ENCODE measurements at regions not wholly inside any gene's neighbourhood (a gene's known extent, or its start where the extent isn't known, plus 50 kb on each side); places are given as distances from the start of the nearest gene placed in this dataset.

- TF ChIP-seq, protein P1, sequence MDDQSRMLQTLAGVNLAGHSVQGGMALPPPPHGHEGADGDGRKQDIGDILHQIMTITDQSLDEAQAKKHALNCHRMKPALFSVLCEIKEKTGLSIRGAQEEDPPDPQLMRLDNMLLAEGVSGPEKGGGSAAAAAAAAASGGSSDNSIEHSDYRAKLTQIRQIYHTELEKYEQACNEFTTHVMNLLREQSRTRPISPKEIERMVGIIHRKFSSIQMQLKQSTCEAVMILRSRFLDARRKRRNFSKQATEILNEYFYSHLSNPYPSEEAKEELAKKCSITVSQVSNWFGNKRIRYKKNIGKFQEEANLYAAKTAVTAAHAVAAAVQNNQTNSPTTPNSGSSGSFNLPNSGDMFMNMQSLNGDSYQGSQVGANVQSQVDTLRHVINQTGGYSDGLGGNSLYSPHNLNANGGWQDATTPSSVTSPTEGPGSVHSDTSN (IDR thresholded peaks at IDR 0.05; ENCODE audit: insufficient replicate concordance, low read depth, low read length), result no peak
- no peak for TF ChIP-seq DPF2 (IDR thresholded peaks at IDR 0.05)
- no peak for TF ChIP-seq POLR2AphosphoS2 (IDR thresholded peaks at IDR 0.05; ENCODE audit: low read depth, low read length)
- TF ChIP-seq IKZF2 (IDR thresholded peaks at IDR 0.05), result no peak
- no peak for TF ChIP-seq HDAC2 (IDR thresholded peaks at IDR 0.05)
Measured at GRCh38 chr2:40721595-40721994, 269.7 kb upstream of the SLC8A1 start (continued).

- SMC1A ChIA-PET (ENCODE audit: uncharacterized antibody, unreplicated experiment), result no interaction called here
- Histone ChIP-seq H3K9me3 (replicated peaks; ENCODE audit: control insufficient read depth, insufficient read depth, low read length) (no peaks in the 10 kb centered on the region), H3K9ac (ENCODE audit: control insufficient read depth, insufficient read depth, low read length) (no peak overlapping the region), H3K4me1 (ENCODE audit: control insufficient read depth, insufficient read depth, low read length) (no peaks in the 10 kb centered on the region), H3K79me2 (ENCODE audit: control insufficient read depth, insufficient read depth, low read length) (no peaks in the 10 kb centered on the region), H3K27ac (ENCODE audit: control insufficient read depth, insufficient read depth) (no peak overlapping the region), H3K4me2 (ENCODE audit: control insufficient read depth, insufficient read depth) (no peak overlapping the region), H3K4me3 (no peak overlapping the region), H3K27me3 (replicated peaks in 1 of 2; ENCODE audit: control insufficient read depth in 2 of 2, insufficient read depth in 2 of 2, low read length in 1 of 2) (no peaks in the 10 kb centered on the region), H4K20me1 (ENCODE audit: control insufficient read depth, insufficient read depth) (no peaks in the 10 kb centered on the region), H2AFZ (ENCODE audit: control insufficient read depth, low read depth, low read length) (no peak overlapping the region), H3K36me3 (ENCODE audit: control insufficient read depth in 2 of 2, insufficient read depth in 2 of 2, low read length in 1 of 2) (no peaks in the 10 kb centered on the region)
- WGBS (ENCODE audit: insufficient coverage, insufficient replicate concordance, low lambda C conversion rate, missing lambda C conversion rate), result 0% methylated on average over 1 of the region's 1 CpG
- ATAC-seq (no peak), DNase-seq (ENCODE audit: low read depth, low spot score) (no peak), FAIRE-seq (no peak)
- CTCF ChIA-PET, result no interaction called here
- in situ Hi-C loops (cut with MboI) (no loop called here), intact Hi-C loops (cut with micrococcal nuclease; ENCODE audit: unreplicated experiment) (no loop called here)
- RAD21 ChIA-PET (ENCODE audit: unreplicated experiment), result no interaction called here
- BruUV-seq (replicated peaks), result no TSS peak
- TF ChIP-seq MYC (IDR thresholded peaks at IDR 0.05; ENCODE audit: insufficient read depth, insufficient read length, insufficient replicate concordance, low read length, severe bottlenecking) (no peak), NR2F1 (conservative IDR thresholded peaks at IDR 0.05) (no peak), CBX5 (IDR thresholded peaks at IDR 0.05; ENCODE audit: low read depth) (no peak)
- POLR2A ChIA-PET, result no interaction called here
Measured at GRCh38 chr2:40723194-40723593, 271.3 kb upstream of the SLC8A1 start.

Data from GM12878 (cell line).